Stimulated activated memory B cell treated with anti-CD40 and anti-IgM and Interleukin-4, amounts not matched to agents 10 μg/mL and 1 μg/mL and 100 μg/mL, for 72 hours (primary cell): ENCODE measurements at regions not wholly inside any gene's neighbourhood (a gene's known extent, or its start where the extent isn't known, plus 50 kb on each side); places are given as distances from the start of the nearest gene placed in this dataset.

Experiments used
- ATAC-seq: fragments of 150-1000 bp; cut with Tn5 transposase; 2 replicates; pipeline ENCODE4 v1.10.0; 2021
- H3K27ac Mint-ChIP-seq: one replicate; pipeline ENCODE4 v1.8.0; 2022; ENCODE audit warnings: mild to moderate bottlenecking, mixed read lengths
- H3K27me3 Mint-ChIP-seq: one replicate; pipeline ENCODE4 v1.8.0; 2022; ENCODE audit warnings: mixed read lengths
- H3K36me3 Mint-ChIP-seq: one replicate; pipeline ENCODE4 v1.8.0; 2022; ENCODE audit warnings: mixed read lengths
- H3K4me1 Mint-ChIP-seq: one replicate; pipeline ENCODE4 v1.8.0; 2022; ENCODE audit warnings: mixed read lengths
- H3K4me3 Mint-ChIP-seq: one replicate; pipeline ENCODE4 v1.8.0; 2022; ENCODE audit warnings: mild to moderate bottlenecking, moderate library complexity, mixed read lengths
- H3K9me3 Mint-ChIP-seq: one replicate; pipeline ENCODE4 v1.8.0; 2022; ENCODE audit warnings: mixed read lengths

GRCh38 chr6:7664003-7664402 lies 61.9 kb upstream of the BMP6 start:
- no peaks in the 10 kb centered on the region for H3K9me3 Mint-ChIP-seq
- no peak overlapping the region for H3K27ac Mint-ChIP-seq
- H3K4me3 Mint-ChIP-seq = no peak overlapping the region
- no peaks in the 10 kb centered on the region for H3K36me3 Mint-ChIP-seq
- H3K4me1 Mint-ChIP-seq = no peaks in the 10 kb centered on the region
- peaks cover 37% of the 10 kb centered on the region for H3K27me3 Mint-ChIP-seq
- no peak for ATAC-seq

- Mint-ChIP-seq H3K4me3 (no peak overlapping the region), H3K27ac (no peak overlapping the region), H3K36me3 (no peaks in the 10 kb centered on the region), H3K27me3 (peaks cover 37% of the 10 kb centered on the region), H3K4me1 (no peaks in the 10 kb centered on the region), H3K9me3 (no peaks in the 10 kb centered on the region)
- ATAC-seq = no peak
Measured at GRCh38 chr6:7668936-7669335, 57.0 kb upstream of the BMP6 start.

- H3K4me1 Mint-ChIP-seq = no peaks in the 10 kb centered on the region
- no peaks in the 10 kb centered on the region for H3K9me3 Mint-ChIP-seq
- ATAC-seq = no peak
- no peaks in the 10 kb centered on the region for H3K36me3 Mint-ChIP-seq
- H3K4me3 Mint-ChIP-seq = no peak overlapping the region
- H3K27ac Mint-ChIP-seq = no peak overlapping the region
- peaks cover 38% of the 10 kb centered on the region for H3K27me3 Mint-ChIP-seq
Measured at GRCh38 chr6:7669742-7670141, 56.2 kb upstream of the BMP6 start.

GRCh38 chr6:7671076-7671475 lies 54.8 kb upstream of the BMP6 start:
- no peak for ATAC-seq
- no peaks in the 10 kb centered on the region for H3K36me3 Mint-ChIP-seq

GRCh38 chr6:7671581-7671980 lies 54.3 kb upstream of the BMP6 start:
- H3K27ac Mint-ChIP-seq = no peak overlapping the region
- H3K4me1 Mint-ChIP-seq = no peaks in the 10 kb centered on the region
- no peak for ATAC-seq
- H3K9me3 Mint-ChIP-seq = no peaks in the 10 kb centered on the region
- H3K4me3 Mint-ChIP-seq = no peak overlapping the region
- no peaks in the 10 kb centered on the region for H3K36me3 Mint-ChIP-seq
- H3K27me3 Mint-ChIP-seq = peaks cover 40% of the 10 kb centered on the region

More at GRCh38 chr6:7671076-7671475, 54.8 kb upstream of the BMP6 start:
- no peak overlapping the region for H3K27ac Mint-ChIP-seq
- H3K4me1 Mint-ChIP-seq = no peaks in the 10 kb centered on the region
- peaks cover 40% of the 10 kb centered on the region for H3K27me3 Mint-ChIP-seq
- H3K4me3 Mint-ChIP-seq = no peak overlapping the region
- no peaks in the 10 kb centered on the region for H3K9me3 Mint-ChIP-seq

GRCh38 chr6:7672066-7673062 lies 53.5 kb upstream of the BMP6 start:
- Mint-ChIP-seq H3K27ac (no peak overlapping the region), H3K9me3 (no peaks in the 10 kb centered on the region), H3K36me3 (no peaks in the 10 kb centered on the region), H3K4me3 (no peak overlapping the region), H3K27me3 (peaks cover 42% of the 10 kb centered on the region), H3K4me1 (no peaks in the 10 kb centered on the region)
- no peak for ATAC-seq

GRCh38 chr6:7673063-7673536 lies 52.8 kb upstream of the BMP6 start:
- Mint-ChIP-seq H3K9me3 (no peaks in the 10 kb centered on the region), H3K27me3 (peaks cover 50% of the 10 kb centered on the region), H3K36me3 (no peaks in the 10 kb centered on the region), H3K27ac (no peak overlapping the region), H3K4me1 (no peaks in the 10 kb centered on the region), H3K4me3 (no peak overlapping the region)
- peak; percentile 19 for ATAC-seq

GRCh38 chr6:7674291-7674690 lies 51.6 kb upstream of the BMP6 start:
- Mint-ChIP-seq H3K27ac (no peak overlapping the region), H3K9me3 (no peaks in the 10 kb centered on the region), H3K4me3 (no peak overlapping the region), H3K4me1 (no peaks in the 10 kb centered on the region), H3K36me3 (no peaks in the 10 kb centered on the region), H3K27me3 (peaks cover 60% of the 10 kb centered on the region)
- no peak for ATAC-seq

GRCh38 chr6:7675353-7675945 lies 50.5 kb upstream of the BMP6 start:
- Mint-ChIP-seq H3K36me3 (no peaks in the 10 kb centered on the region), H3K9me3 (no peaks in the 10 kb centered on the region), H3K4me3 (no peak overlapping the region), H3K27me3 (peaks cover 63% of the 10 kb centered on the region), H3K4me1 (no peaks in the 10 kb centered on the region), H3K27ac (no peak overlapping the region)
- no peak for ATAC-seq
